ENCODE measurements at regions not wholly inside any gene's neighbourhood (a gene's known extent, or its start where the extent isn't known, plus 50 kb on each side); places are given as distances from the start of the nearest gene placed in this dataset.

DNA sequence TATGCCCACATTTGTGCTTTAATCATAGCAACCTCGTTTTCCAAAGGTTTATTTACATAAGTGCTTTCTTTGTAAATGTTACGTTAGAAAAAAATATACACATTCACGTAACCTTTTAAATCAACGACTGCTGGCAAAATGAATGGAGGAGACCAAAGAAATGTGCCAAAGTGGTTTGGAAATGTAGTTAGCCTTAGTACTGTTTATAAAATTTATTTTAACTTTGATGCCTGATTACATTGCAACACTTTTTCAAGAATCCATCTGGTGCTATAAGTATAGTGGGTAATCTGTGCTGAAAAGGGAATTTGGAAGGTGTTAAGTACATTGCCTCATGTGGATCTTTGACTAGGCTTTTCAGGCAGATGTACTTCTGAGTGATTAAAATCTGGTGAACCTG, 108.9 kb downstream of the IFI44 start:
- no peaks in the 10 kb centered on the region for H3K36me3 ChIP-seq
- H3K27me3 ChIP-seq: no peaks in the 10 kb centered on the region
- DNase-seq (no peak), ATAC-seq (no peak), FAIRE-seq (no peak)
- no peak overlapping the region for H3K27ac ChIP-seq
- H3K4me1 ChIP-seq: no peaks in the 10 kb centered on the region
- H3K4me3 ChIP-seq: no peak overlapping the region
- no peaks in the 10 kb centered on the region for H3K9me3 ChIP-seq
- 28 to 35% methylated on average over 4 of the region's 4 CpGs for WGBS, 2 donors
- TF ChIP-seq, protein P1, sequence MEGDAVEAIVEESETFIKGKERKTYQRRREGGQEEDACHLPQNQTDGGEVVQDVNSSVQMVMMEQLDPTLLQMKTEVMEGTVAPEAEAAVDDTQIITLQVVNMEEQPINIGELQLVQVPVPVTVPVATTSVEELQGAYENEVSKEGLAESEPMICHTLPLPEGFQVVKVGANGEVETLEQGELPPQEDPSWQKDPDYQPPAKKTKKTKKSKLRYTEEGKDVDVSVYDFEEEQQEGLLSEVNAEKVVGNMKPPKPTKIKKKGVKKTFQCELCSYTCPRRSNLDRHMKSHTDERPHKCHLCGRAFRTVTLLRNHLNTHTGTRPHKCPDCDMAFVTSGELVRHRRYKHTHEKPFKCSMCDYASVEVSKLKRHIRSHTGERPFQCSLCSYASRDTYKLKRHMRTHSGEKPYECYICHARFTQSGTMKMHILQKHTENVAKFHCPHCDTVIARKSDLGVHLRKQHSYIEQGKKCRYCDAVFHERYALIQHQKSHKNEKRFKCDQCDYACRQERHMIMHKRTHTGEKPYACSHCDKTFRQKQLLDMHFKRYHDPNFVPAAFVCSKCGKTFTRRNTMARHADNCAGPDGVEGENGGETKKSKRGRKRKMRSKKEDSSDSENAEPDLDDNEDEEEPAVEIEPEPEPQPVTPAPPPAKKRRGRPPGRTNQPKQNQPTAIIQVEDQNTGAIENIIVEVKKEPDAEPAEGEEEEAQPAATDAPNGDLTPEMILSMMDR (IDR thresholded peaks at IDR 0.05): no peak
- intact Hi-C loops (cut with DNase I): no loop called here

DNA sequence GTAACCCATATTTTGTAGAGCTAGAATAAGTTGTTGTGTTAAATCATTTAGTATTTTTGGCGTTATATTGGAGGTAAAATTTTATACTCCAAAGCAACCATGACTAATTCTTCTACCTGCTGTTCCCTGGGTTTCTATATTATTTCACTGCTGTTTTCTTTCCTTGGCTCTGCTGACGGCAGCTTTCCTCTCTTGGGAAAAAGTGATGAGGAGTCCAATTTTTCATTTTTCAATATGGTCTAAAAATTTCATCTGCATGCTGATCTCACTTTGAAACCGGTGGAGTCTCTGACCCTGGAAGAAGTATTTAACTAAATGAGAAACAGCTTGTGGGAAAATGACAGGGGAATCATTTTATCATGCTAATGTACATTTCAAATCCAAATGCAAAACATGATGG, 110.2 kb downstream of the IFI44 start:
- Histone ChIP-seq H3K4me1 (no peaks in the 10 kb centered on the region), H3K9me3 (no peaks in the 10 kb centered on the region), H3K27ac (no peak overlapping the region), H3K36me3 (no peaks in the 10 kb centered on the region), H3K4me3 (no peak overlapping the region), H3K27me3 (no peaks in the 10 kb centered on the region)
- TF ChIP-seq, protein P1 (IDR thresholded peaks at IDR 0.05): no peak
- DNase-seq (no peak), ATAC-seq (no peak), FAIRE-seq (no peak)
- intact Hi-C loops (cut with DNase I): no loop called here
- WGBS, 2 donors: 56 to 76% methylated on average over 3 of the region's 3 CpGs

DNA sequence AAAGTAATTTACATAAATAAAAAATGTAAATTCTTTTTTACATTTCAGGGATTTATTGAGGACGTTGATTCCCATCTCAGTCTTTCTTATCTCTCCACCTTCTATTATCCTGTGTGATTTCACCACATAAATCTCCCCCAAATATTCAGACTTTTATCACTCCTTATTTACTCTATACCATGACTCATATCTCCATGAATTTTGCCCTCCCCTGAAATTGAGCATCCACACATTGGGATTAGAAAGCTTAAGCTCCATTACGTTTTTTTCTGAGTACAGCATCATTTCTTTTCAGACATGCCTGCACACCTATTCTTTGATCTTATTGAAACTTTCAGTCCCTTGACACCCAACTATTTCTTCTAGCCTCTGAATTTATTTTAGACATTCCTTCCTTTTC, 111.2 kb downstream of the IFI44 start:
- DNase-seq (no peak), FAIRE-seq (no peak), ATAC-seq (no peak)
- Histone ChIP-seq H3K4me3 (no peak overlapping the region), H3K4me1 (no peaks in the 10 kb centered on the region), H3K27me3 (no peaks in the 10 kb centered on the region), H3K36me3 (no peaks in the 10 kb centered on the region), H3K9me3 (no peaks in the 10 kb centered on the region), H3K27ac (no peak overlapping the region)
- WGBS, 2 donors: 23 to 34% methylated on average over 2 of the region's 2 CpGs
- intact Hi-C loops (cut with DNase I): no loop called here
- TF ChIP-seq, protein P1 (IDR thresholded peaks at IDR 0.05): no peak

DNA sequence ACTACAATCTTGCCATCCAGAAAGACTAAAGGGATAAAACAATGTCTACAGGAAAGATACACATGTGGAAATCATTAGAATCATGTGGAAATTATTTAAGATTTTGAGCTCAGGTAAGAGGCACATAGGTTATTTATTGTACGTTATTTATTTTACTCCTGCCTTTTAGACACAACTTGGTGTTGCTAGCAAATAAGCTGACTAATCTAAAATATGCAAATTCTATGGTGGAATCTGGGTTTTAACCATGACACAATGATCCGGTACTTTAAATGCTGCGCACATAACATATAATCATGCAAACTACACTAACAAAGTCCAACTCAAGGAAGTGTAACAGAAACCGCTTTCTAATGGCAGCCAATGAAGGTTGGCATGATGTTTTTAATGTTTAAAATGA, 112.5 kb downstream of the IFI44 start:
- intact Hi-C loops (cut with DNase I): no loop called here
- TF ChIP-seq, protein P1 (IDR thresholded peaks at IDR 0.05): no peak
- ATAC-seq (no peak), DNase-seq (no peak), FAIRE-seq (no peak)
- Histone ChIP-seq H3K27me3 (no peaks in the 10 kb centered on the region), H3K9me3 (no peaks in the 10 kb centered on the region), H3K36me3 (no peaks in the 10 kb centered on the region), H3K27ac (no peak overlapping the region), H3K4me3 (no peak overlapping the region), H3K4me1 (no peaks in the 10 kb centered on the region)
- 69 to 82% methylated on average over 4 of the region's 4 CpGs for WGBS, 2 donors

DNA sequence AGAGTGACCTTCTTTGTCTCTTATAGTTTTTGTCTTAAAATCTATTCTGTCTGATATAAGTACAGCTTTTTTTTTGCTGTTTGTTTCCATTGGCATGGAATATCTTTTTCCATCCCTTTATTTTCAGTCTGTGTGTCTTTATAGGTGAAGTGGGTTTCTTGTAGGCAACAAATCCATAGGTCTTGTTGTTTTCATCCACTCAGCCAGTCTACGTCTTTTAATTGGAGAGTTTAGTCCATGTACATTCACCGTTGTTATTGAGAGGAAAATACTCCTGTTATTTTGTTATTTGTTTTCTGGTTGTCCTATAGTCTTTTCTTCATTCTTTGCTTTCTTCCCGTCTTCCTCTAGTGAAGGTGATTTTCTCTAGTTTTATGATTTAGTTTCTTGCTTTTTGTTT, 115.9 kb downstream of the IFI44 start:
- H3K36me3 ChIP-seq: no peaks in the 10 kb centered on the region
- intact Hi-C loops (cut with DNase I): no loop called here
- WGBS, 2 donors: 71 to 86% methylated on average over 3 of the region's 3 CpGs
- H3K27ac ChIP-seq: no peak overlapping the region
- DNase-seq: no peak
- no peaks in the 10 kb centered on the region for H3K9me3 ChIP-seq
- H3K4me3 ChIP-seq: no peak overlapping the region
- ATAC-seq: no peak
- no peak for FAIRE-seq
- TF ChIP-seq, protein P1 (IDR thresholded peaks at IDR 0.05): no peak
- H3K27me3 ChIP-seq: no peaks in the 10 kb centered on the region
- H3K4me1 ChIP-seq: no peaks in the 10 kb centered on the region
